H1 (cell line): ENCODE measurements at regions not wholly inside any gene's neighbourhood (a gene's known extent, or its start where the extent isn't known, plus 50 kb on each side); places are given as distances from the start of the nearest gene placed in this dataset.

Experiments used
- CTCF ChIA-PET: fragments of 300-600 bp; sonication (Branson Sonifier 250); formaldehyde crosslinking; loops from one replicate; lab custom pipeline; 2021; ENCODE audit not compliant: partially characterized antibody; lab: Charles Lee
- POLR2A ChIA-PET: fragments of 300-600 bp; sonication (Branson Sonifier 250); formaldehyde crosslinking; loops from one replicate; lab custom pipeline; 2021; ENCODE audit warnings: inconsistent platforms; ENCODE audit not compliant: partially characterized antibody; lab: Charles Lee
- DNase-seq, 2 experiments: peaks; one replicate each; pipeline versions ENCODE4 v3.0.0 to v3.0.0-alpha.2; 2010 to 2022; ENCODE audit warnings: low spot score in 2 of 2, low read depth in 1 of 2, mixed read lengths in 1 of 2
- FAIRE-seq: peaks from 2 replicates; lab custom pipeline; 2011; peaks lifted over from hg19 to GRCh38; lab: Jason Lieb, UNC
- H2AFZ ChIP-seq: 2 replicates; pipeline ENCODE4 v1.8.1; 2012; ENCODE audit warnings: low read length, inconsistent platforms
- H2AK5ac ChIP-seq: 2 replicates; pipeline ENCODE4 v1.6.1; 2013; ENCODE audit warnings: low read depth, low read length
- H2BK120ac ChIP-seq: replicated peaks from 2 replicates; pipeline ENCODE3; 2013; ENCODE audit warnings: low read depth, low read length, inconsistent platforms
- H2BK12ac ChIP-seq: 2 replicates; pipeline ENCODE4 v1.6.1; 2013; ENCODE audit warnings: low read depth, low read length
- H2BK15ac ChIP-seq: 2 replicates; pipeline ENCODE4 v1.6.1; 2013; ENCODE audit warnings: low read length
- H2BK20ac ChIP-seq: 2 replicates; pipeline ENCODE4 v1.6.1; 2013; ENCODE audit warnings: low read length
- H2BK5ac ChIP-seq: 2 replicates; pipeline ENCODE4 v1.6.1; 2013; ENCODE audit warnings: low read depth, low read length
- H3K14ac ChIP-seq: 2 replicates; pipeline ENCODE4 v1.6.1; 2013; ENCODE audit warnings: inconsistent platforms; ENCODE audit not compliant: insufficient read length
- H3K18ac ChIP-seq: 2 replicates; pipeline ENCODE4 v1.6.1; 2013; ENCODE audit warnings: low read length; ENCODE audit errors: extremely low read depth
- H3K23ac ChIP-seq: 2 replicates; pipeline ENCODE4 v1.6.1; 2013; ENCODE audit warnings: inconsistent platforms; ENCODE audit not compliant: insufficient read length
- H3K23me2 ChIP-seq: 2 replicates; pipeline ENCODE4 v1.6.1; 2013; ENCODE audit warnings: low read depth, low read length
- H3K27ac ChIP-seq: 2 replicates; pipeline ENCODE4 v1.6.1; 2011; ENCODE audit warnings: low read depth, low read length, inconsistent platforms
- H3K27me3 ChIP-seq, 4 experiments: replicated peaks in 1 of 4; 1 replicate in 1 of 4; 2 replicates in 3 of 4; pipeline versions ENCODE4 v1.6.1 to v1.8.1; 2011 to 2013; ENCODE audit warnings: low read length in 3 of 4, mild to moderate bottlenecking in 3 of 4, inconsistent platforms in 2 of 4, mixed read lengths in 2 of 4, moderate library complexity in 1 of 4; ENCODE audit not compliant: control insufficient read depth in 3 of 4, insufficient read depth in 3 of 4; ENCODE audit errors: extremely low read depth in 1 of 4
- H3K36me3 ChIP-seq, 4 experiments: 2 replicates each; pipeline versions ENCODE4 v1.6.1 to v1.8.1; 2011 to 2013; ENCODE audit warnings: mild to moderate bottlenecking in 4 of 4, low read length in 3 of 4, moderate library complexity in 2 of 4, control low read depth in 1 of 4, inconsistent platforms in 1 of 4; ENCODE audit not compliant: insufficient read depth in 4 of 4, control insufficient read depth in 2 of 4
- H3K4ac ChIP-seq: replicated peaks from 2 replicates; pipeline ENCODE3; 2013; ENCODE audit warnings: low read length, low read depth, mixed read lengths, inconsistent platforms; ENCODE audit not compliant: insufficient read length
- H3K4me1 ChIP-seq, 4 experiments: replicated peaks in 1 of 4; 1 replicate in 1 of 4; 2 replicates in 3 of 4; pipeline versions ENCODE4 v1.6.1 to v1.8.1; 2011 to 2013; ENCODE audit warnings: low read length in 3 of 4, inconsistent platforms in 2 of 4, mixed read lengths in 1 of 4; ENCODE audit not compliant: insufficient read depth in 4 of 4, control insufficient read depth in 3 of 4
- H3K4me2 ChIP-seq, 2 experiments: 2 replicates each; pipeline versions ENCODE4 v1.6.1 to v1.8.1; 2011 to 2013; ENCODE audit warnings: low read depth in 2 of 2, low read length in 2 of 2, control low read depth in 1 of 2, inconsistent platforms in 1 of 2, mild to moderate bottlenecking in 1 of 2; ENCODE audit not compliant: insufficient read depth in 1 of 2
- H3K4me3 ChIP-seq, 4 experiments: fragments of 200-600, 300-600 bp in 1 of 4; sonication (generic), shearing (Covaris generic), sonication (Bioruptor Twin) in 1 of 4; 2 replicates each; pipeline versions ENCODE4 v1.5.1 to v1.8.1; 2011 to 2016; ENCODE audit warnings: low read length in 4 of 4, low read depth in 3 of 4, control low read depth in 2 of 4, inconsistent platforms in 2 of 4, mild to moderate bottlenecking in 2 of 4, mixed read lengths in 1 of 4, moderate library complexity in 1 of 4; ENCODE audit not compliant: insufficient read depth in 2 of 4; ENCODE audit errors: extremely low read depth in 1 of 4
- H3K56ac ChIP-seq: replicated peaks from 2 replicates; pipeline ENCODE3; 2013; ENCODE audit warnings: low read depth, mild to moderate bottlenecking, mixed read lengths, low read length, inconsistent platforms; ENCODE audit not compliant: insufficient read length
- H3K79me1 ChIP-seq: 2 replicates; pipeline ENCODE4 v1.6.1; 2013; ENCODE audit warnings: low read depth, low read length, control low read depth
- H3K79me2 ChIP-seq, 2 experiments: 2 replicates each; pipeline versions ENCODE4 v1.6.1 to v1.8.1; 2012 to 2013; ENCODE audit warnings: low read length in 2 of 2, mild to moderate bottlenecking in 2 of 2, inconsistent platforms in 1 of 2; ENCODE audit not compliant: insufficient read depth in 2 of 2, control insufficient read depth in 1 of 2
- H3K9ac ChIP-seq, 4 experiments: replicated peaks in 1 of 4; 1 replicate in 1 of 4; 2 replicates in 3 of 4; pipeline versions ENCODE4 v1.6.1 to v1.8.1; 2011 to 2013; ENCODE audit warnings: low read depth in 3 of 4, low read length in 3 of 4, control low read depth in 2 of 4, mild to moderate bottlenecking in 2 of 4, moderate library complexity in 2 of 4, inconsistent platforms in 1 of 4; ENCODE audit errors: extremely low read depth in 1 of 4
- H3K9me3 ChIP-seq, 2 experiments: 2 replicates each; pipeline versions ENCODE4 v1.6.1 to v1.8.1; 2012 to 2013; ENCODE audit warnings: mild to moderate bottlenecking in 2 of 2, moderate library complexity in 2 of 2, control low read depth in 1 of 2, inconsistent platforms in 1 of 2, low read depth in 1 of 2, low read length in 1 of 2, mixed read lengths in 1 of 2; ENCODE audit not compliant: insufficient read depth in 2 of 2
- H4K20me1 ChIP-seq, 2 experiments: replicated peaks in 1 of 2; 2 replicates each; pipeline versions ENCODE3 to v1.8.1; 2011 to 2013; ENCODE audit warnings: inconsistent platforms in 2 of 2, low read length in 2 of 2, mild to moderate bottlenecking in 1 of 2; ENCODE audit not compliant: insufficient read depth in 2 of 2, control insufficient read depth in 1 of 2
- H4K5ac ChIP-seq: 2 replicates; pipeline ENCODE4 v1.6.1; 2013; ENCODE audit warnings: low read length, low read depth, mixed read lengths, inconsistent platforms; ENCODE audit not compliant: insufficient read length
- H4K8ac ChIP-seq: 2 replicates; pipeline ENCODE4 v1.8.0; 2013; ENCODE audit warnings: mild to moderate bottlenecking, moderate library complexity, low read length, inconsistent platforms; ENCODE audit not compliant: insufficient read depth; ENCODE audit errors: extremely low read depth
- H4K91ac ChIP-seq: replicated peaks from 2 replicates; pipeline ENCODE3; 2013; ENCODE audit warnings: low read length, mixed read lengths, inconsistent platforms; ENCODE audit not compliant: insufficient read length
- CHD1 ChIP-seq: IDR thresholded peaks from 2 replicates; pipeline ENCODE4 v1.6.1; 2012; ENCODE audit warnings: low read depth, low read length, improper control_type of control experiment
- GABPA ChIP-seq: IDR thresholded peaks from 2 replicates; pipeline ENCODE4 v1.6.1; 2011; ENCODE audit warnings: mild to moderate bottlenecking, low read length, moderate library complexity, borderline replicate concordance; ENCODE audit not compliant: insufficient read depth
- KDM5A ChIP-seq: fragments of 200-600 bp; IDR thresholded peaks from 2 replicates; pipeline ENCODE4 v1.7.1; 2012; ENCODE audit warnings: mild to moderate bottlenecking, low read length, inconsistent platforms, mixed read lengths
- PHF8 ChIP-seq: fragments of 200-600 bp; sonication (generic); conservative IDR thresholded peaks from 2 replicates; pipeline ENCODE4 v1.7.1; 2012; ENCODE audit warnings: low read depth, mild to moderate bottlenecking, inconsistent platforms, low read length, moderate library complexity
- POLR2A ChIP-seq, 2 experiments: IDR thresholded peaks; 1 replicate in 1 of 2; 2 replicates in 1 of 2; pipeline ENCODE4 v1.6.1; 2011; ENCODE audit warnings: low read depth in 2 of 2, low read length in 2 of 2, mild to moderate bottlenecking in 2 of 2; ENCODE audit errors: control extremely low read depth in 1 of 2
- POLR2AphosphoS5 ChIP-seq: IDR thresholded peaks from 2 replicates; pipeline ENCODE4 v1.6.1; 2011; ENCODE audit warnings: low read depth, low read length
- RFX5 ChIP-seq: IDR thresholded peaks from 2 replicates; pipeline ENCODE4 v1.6.1; 2011; ENCODE audit warnings: low read depth, low read length, improper control_type of control experiment, borderline replicate concordance
- RXRA ChIP-seq: IDR thresholded peaks from 2 replicates; pipeline ENCODE4 v1.6.1; 2011; ENCODE audit warnings: low read depth, mild to moderate bottlenecking, low read length, moderate library complexity; ENCODE audit not compliant: insufficient read depth
- SP2 ChIP-seq: IDR thresholded peaks from 2 replicates; pipeline ENCODE4 v1.6.1; 2012; ENCODE audit warnings: mild to moderate bottlenecking, low read length, inconsistent platforms
- WGBS, 2 experiments: shearing (Covaris generic) in 1 of 2; methylation state at CpG; one replicate each; pipeline versions ENCODE4 v1.1.6 to v1.1.7; 2013 to 2015; ENCODE audit warnings: low lambda C conversion rate in 2 of 2, mixed read lengths in 2 of 2, inconsistent platforms in 1 of 2, low coverage in 1 of 2, missing lambda C conversion rate in 1 of 2; ENCODE audit not compliant: insufficient replicate concordance in 2 of 2, insufficient coverage in 1 of 2, insufficient read length in 1 of 2; ENCODE audit errors: extremely low coverage in 1 of 2, missing lambda C conversion rate in 1 of 2; 5-methylcytosine and 5-hydroxymethylcytosine counted together
- TF ChIP-seq, protein P1 (sequence below): IDR thresholded peaks from 2 replicates; pipeline ENCODE4 v1.6.1; 2012; ENCODE audit warnings: low read length, inconsistent platforms
- TF ChIP-seq, protein P2 (sequence below): IDR thresholded peaks from 2 replicates; pipeline ENCODE4 v1.6.1; 2011; ENCODE audit warnings: low read depth, mild to moderate bottlenecking, low read length; ENCODE audit not compliant: insufficient read depth

DNA sequence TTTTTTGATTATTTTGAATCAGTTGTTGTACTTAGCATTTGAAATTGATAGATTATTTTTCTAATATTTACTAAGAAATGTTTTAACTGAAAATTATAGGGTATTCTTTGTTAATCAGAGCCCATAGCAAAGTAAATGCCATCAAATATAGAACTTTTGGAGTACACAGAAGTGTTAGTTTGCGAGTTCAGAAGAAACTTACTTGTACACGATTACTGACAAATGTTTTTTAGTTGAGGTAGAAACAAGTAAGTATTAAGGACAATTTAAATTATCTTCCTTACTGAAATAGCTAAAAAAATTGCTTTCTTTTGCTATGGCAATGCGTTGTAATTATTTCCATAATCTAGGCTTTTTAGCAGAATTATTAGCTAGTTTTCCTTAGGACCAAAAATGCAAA lies 692.2 kb downstream of the USP25 start:
- Histone ChIP-seq H3K27ac (no peak overlapping the region), H4K5ac (no peak overlapping the region), H4K8ac (no peak overlapping the region), H3K79me2 (no peaks in the 10 kb centered on the region), H3K18ac (no peak overlapping the region), H2BK5ac (no peak overlapping the region), H3K27me3 (no peaks in the 10 kb centered on the region), H3K9ac (no peak overlapping the region), H2BK12ac (no peak overlapping the region), H3K4me2 (no peak overlapping the region), H3K4me3 (no peak overlapping the region), H4K91ac (no peak overlapping the region), H3K4ac (no peak overlapping the region)
- DNase-seq (no peak), FAIRE-seq (no peak)
- CTCF ChIA-PET = no interaction called here
- POLR2A ChIA-PET = no interaction called here
- 91% methylated on average over 3 of the region's 3 CpGs; no CpG with 5 or more reads in 1 of the 2 experiments for WGBS, 2 experiments
- TF ChIP-seq, protein P1, sequence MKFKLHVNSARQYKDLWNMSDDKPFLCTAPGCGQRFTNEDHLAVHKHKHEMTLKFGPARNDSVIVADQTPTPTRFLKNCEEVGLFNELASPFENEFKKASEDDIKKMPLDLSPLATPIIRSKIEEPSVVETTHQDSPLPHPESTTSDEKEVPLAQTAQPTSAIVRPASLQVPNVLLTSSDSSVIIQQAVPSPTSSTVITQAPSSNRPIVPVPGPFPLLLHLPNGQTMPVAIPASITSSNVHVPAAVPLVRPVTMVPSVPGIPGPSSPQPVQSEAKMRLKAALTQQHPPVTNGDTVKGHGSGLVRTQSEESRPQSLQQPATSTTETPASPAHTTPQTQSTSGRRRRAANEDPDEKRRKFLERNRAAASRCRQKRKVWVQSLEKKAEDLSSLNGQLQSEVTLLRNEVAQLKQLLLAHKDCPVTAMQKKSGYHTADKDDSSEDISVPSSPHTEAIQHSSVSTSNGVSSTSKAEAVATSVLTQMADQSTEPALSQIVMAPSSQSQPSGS = no peak
- no peak for TF ChIP-seq KDM5A
- TF ChIP-seq POLR2AphosphoS5 = no peak
- no peak for TF ChIP-seq GABPA
- no peak for TF ChIP-seq PHF8
- no peak for TF ChIP-seq RXRA
- no peak for TF ChIP-seq POLR2A (IDR thresholded peaks at IDR 0.05; ENCODE audit: control extremely low read depth in 1 of 2, low read depth in 2 of 2, low read length in 2 of 2)
- no peak for TF ChIP-seq RFX5
- TF ChIP-seq, protein P2, sequence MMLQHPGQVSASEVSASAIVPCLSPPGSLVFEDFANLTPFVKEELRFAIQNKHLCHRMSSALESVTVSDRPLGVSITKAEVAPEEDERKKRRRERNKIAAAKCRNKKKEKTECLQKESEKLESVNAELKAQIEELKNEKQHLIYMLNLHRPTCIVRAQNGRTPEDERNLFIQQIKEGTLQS = no peak
- TF ChIP-seq CHD1 = no peak
- no peak for TF ChIP-seq SP2
- TF ChIP-seq, all 59 proteins: peak for 0
- Histone ChIP-seq H2AFZ (no peak overlapping the region), H3K79me1 (no peaks in the 10 kb centered on the region), H3K23ac (no peak overlapping the region), H3K56ac (no peak overlapping the region), H3K23me2 (no peaks in the 10 kb centered on the region), H2BK120ac (no peak overlapping the region), H3K4me1 (no peaks in the 10 kb centered on the region), H2BK15ac (no peak overlapping the region), H2BK20ac (no peak overlapping the region), H2AK5ac (no peak overlapping the region), H4K20me1 (no peaks in the 10 kb centered on the region), H3K14ac (no peak overlapping the region), H3K36me3 (no peaks in the 10 kb centered on the region), H3K9me3 (no peaks in the 10 kb centered on the region)
